ENCODE measurements at regions not wholly inside any gene's neighbourhood (a gene's known extent, or its start where the extent isn't known, plus 50 kb on each side); places are given as distances from the start of the nearest gene placed in this dataset.

- ChIA-PET CTCF (no interaction called here), POLR2A (no interaction called here)
- no peak overlapping the region for H3K4me3 ChIP-seq (ENCODE audit: low read depth, low read length)
- no peak for TF ChIP-seq CTCF (IDR thresholded peaks at IDR 0.05; ENCODE audit: insufficient read depth, low read length, missing control alignments)
- no peak for DNase-seq (ENCODE audit: low read depth, low spot score)
These were observed 489.8 kb upstream of the MANEA start for GRCh38 chr6:95087394-95088097.

GRCh38 chr6:95091823-95092436, 485.4 kb upstream of the MANEA start:
- DNase-seq (ENCODE audit: low read depth, low spot score), result no peak
- ChIA-PET POLR2A (no interaction called here), CTCF (interaction anchor here (0.8 to 1.5 kb wide), 4 partner anchors 9 to 1668 kb away, joined by 3 to 4 read pairs (median 4); no protein-coding TSS in a partner anchor)
- no peak for TF ChIP-seq CTCF (IDR thresholded peaks at IDR 0.05; ENCODE audit: insufficient read depth, low read length, missing control alignments)
- no peak overlapping the region for H3K4me3 ChIP-seq (ENCODE audit: low read depth, low read length)

- no peak overlapping the region for H3K4me3 ChIP-seq (ENCODE audit: low read depth, low read length)
- ChIA-PET POLR2A (no interaction called here), CTCF (no interaction called here)
- DNase-seq (ENCODE audit: low read depth, low spot score), result no peak
- no peak for TF ChIP-seq CTCF (IDR thresholded peaks at IDR 0.05; ENCODE audit: insufficient read depth, low read length, missing control alignments)
These were observed 484.2 kb upstream of the MANEA start for GRCh38 chr6:95093154-95093553.

- no peak overlapping the region for H3K4me3 ChIP-seq (ENCODE audit: low read depth, low read length)
- DNase-seq (ENCODE audit: low read depth, low spot score), result no peak
- ChIA-PET POLR2A (no interaction called here), CTCF (no interaction called here)
- no peak for TF ChIP-seq CTCF (IDR thresholded peaks at IDR 0.05; ENCODE audit: insufficient read depth, low read length, missing control alignments)
These were observed 482.3 kb upstream of the MANEA start for GRCh38 chr6:95094751-95095663.

GRCh38 chr6:95095855-95096254, 481.5 kb upstream of the MANEA start:
- POLR2A ChIA-PET, result no interaction called here
- H3K4me3 ChIP-seq (ENCODE audit: low read depth, low read length), result no peak overlapping the region
- CTCF ChIA-PET, result no interaction called here

More at GRCh38 chr6:95095855-95096254, 481.5 kb upstream of the MANEA start:
- no peak for DNase-seq (ENCODE audit: low read depth, low spot score)
- no peak for TF ChIP-seq CTCF (IDR thresholded peaks at IDR 0.05; ENCODE audit: insufficient read depth, low read length, missing control alignments)
